ENCODE measurements at regions not wholly inside any gene's neighbourhood (a gene's known extent, or its start where the extent isn't known, plus 50 kb on each side); places are given as distances from the start of the nearest gene placed in this dataset.

DNA sequence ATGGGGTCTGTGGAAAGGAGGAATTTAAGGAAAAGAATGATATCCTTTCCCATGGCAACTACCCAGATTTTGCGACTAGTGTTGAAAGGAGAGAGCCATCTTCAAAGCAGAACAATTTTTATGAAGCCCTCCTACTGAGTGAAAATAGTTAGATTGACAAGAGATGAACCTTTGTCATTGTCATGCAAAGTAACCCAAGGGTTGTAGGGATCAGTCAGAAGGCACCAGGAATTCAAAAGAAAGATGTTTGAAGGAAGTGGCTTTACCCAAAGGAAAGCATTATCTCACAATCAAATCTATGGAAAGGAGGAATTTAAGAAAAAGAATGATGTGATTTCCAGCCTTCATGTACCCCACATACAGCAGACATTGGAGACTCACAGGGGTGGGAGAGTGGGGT, 544.4 kb downstream of the IPMK start:
- intact Hi-C loops (cut with micrococcal nuclease) = no loop called here
- no peak overlapping the region for H3K27ac ChIP-seq (ENCODE audit: low read length)
- H3K27me3 ChIP-seq (ENCODE audit: control insufficient read depth, insufficient read depth, low read length) = no peaks in the 10 kb centered on the region
- no peaks in the 10 kb centered on the region for H3K36me3 ChIP-seq (ENCODE audit: control insufficient read depth, insufficient read depth, low read length)
- WGBS (ENCODE audit: insufficient coverage) = 75% methylated on average over 1 of the region's 1 CpG
- no peak for DNase-seq
- Mint-ChIP-seq H3K4me3 (no peak overlapping the region), H3K27ac (no peak overlapping the region), H3K27me3 (ENCODE audit: low read depth in 2 of 2) (no peaks in the 10 kb centered on the region), H3K36me3 (no peaks in the 10 kb centered on the region), H3K9me3 (peaks cover 11 to 21% of the 10 kb centered on the region in 2 donors), H3K4me1 (no peaks in the 10 kb centered on the region)
- TF ChIP-seq, protein P1, sequence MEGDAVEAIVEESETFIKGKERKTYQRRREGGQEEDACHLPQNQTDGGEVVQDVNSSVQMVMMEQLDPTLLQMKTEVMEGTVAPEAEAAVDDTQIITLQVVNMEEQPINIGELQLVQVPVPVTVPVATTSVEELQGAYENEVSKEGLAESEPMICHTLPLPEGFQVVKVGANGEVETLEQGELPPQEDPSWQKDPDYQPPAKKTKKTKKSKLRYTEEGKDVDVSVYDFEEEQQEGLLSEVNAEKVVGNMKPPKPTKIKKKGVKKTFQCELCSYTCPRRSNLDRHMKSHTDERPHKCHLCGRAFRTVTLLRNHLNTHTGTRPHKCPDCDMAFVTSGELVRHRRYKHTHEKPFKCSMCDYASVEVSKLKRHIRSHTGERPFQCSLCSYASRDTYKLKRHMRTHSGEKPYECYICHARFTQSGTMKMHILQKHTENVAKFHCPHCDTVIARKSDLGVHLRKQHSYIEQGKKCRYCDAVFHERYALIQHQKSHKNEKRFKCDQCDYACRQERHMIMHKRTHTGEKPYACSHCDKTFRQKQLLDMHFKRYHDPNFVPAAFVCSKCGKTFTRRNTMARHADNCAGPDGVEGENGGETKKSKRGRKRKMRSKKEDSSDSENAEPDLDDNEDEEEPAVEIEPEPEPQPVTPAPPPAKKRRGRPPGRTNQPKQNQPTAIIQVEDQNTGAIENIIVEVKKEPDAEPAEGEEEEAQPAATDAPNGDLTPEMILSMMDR (IDR thresholded peaks at IDR 0.05) = no peak
- no peak for ATAC-seq
- H3K4me3 ChIP-seq (ENCODE audit: low read length) = no peak overlapping the region
- H3K4me1 ChIP-seq (ENCODE audit: control insufficient read depth, insufficient read depth, low read length) = no peaks in the 10 kb centered on the region
- peaks cover 3% of the 10 kb centered on the region for H3K9me3 ChIP-seq (ENCODE audit: control insufficient read depth, insufficient read depth, low read length)

- TF ChIP-seq, protein P1 (IDR thresholded peaks at IDR 0.05) = no peak
- peaks cover 8 to 14% of the 10 kb centered on the region in 2 donors for H3K9me3 Mint-ChIP-seq
- ATAC-seq = no peak
- no peaks in the 10 kb centered on the region for H3K27me3 ChIP-seq (ENCODE audit: control insufficient read depth, insufficient read depth, low read length)
- no peaks in the 10 kb centered on the region for H3K27me3 Mint-ChIP-seq (ENCODE audit: low read depth in 2 of 2)
- no peak overlapping the region for H3K4me3 Mint-ChIP-seq
- intact Hi-C loops (cut with micrococcal nuclease) = no loop called here
- H3K36me3 ChIP-seq (ENCODE audit: control insufficient read depth, insufficient read depth, low read length) = no peaks in the 10 kb centered on the region
- no peak overlapping the region for H3K27ac ChIP-seq (ENCODE audit: low read length)
- no peaks in the 10 kb centered on the region for H3K4me1 Mint-ChIP-seq
- H3K36me3 Mint-ChIP-seq = no peaks in the 10 kb centered on the region
- H3K9me3 ChIP-seq (ENCODE audit: control insufficient read depth, insufficient read depth, low read length) = no peaks in the 10 kb centered on the region
- WGBS (ENCODE audit: insufficient coverage) = 89% methylated on average over 1 of the region's 2 CpGs
- H3K4me3 ChIP-seq (ENCODE audit: low read length) = no peak overlapping the region
- H3K27ac Mint-ChIP-seq = no peak overlapping the region
- DNase-seq = no peak
- H3K4me1 ChIP-seq (ENCODE audit: control insufficient read depth, insufficient read depth, low read length) = no peaks in the 10 kb centered on the region
Measured at GRCh38 chr10:57716884-57717283, 550.8 kb downstream of the IPMK start.

- intact Hi-C loops (cut with micrococcal nuclease) = no loop called here
- Mint-ChIP-seq H3K9me3 (peaks cover 10 to 13% of the 10 kb centered on the region in 2 donors), H3K36me3 (no peaks in the 10 kb centered on the region), H3K4me1 (no peaks in the 10 kb centered on the region), H3K27ac (no peak overlapping the region), H3K4me3 (no peak overlapping the region), H3K27me3 (ENCODE audit: low read depth in 2 of 2) (no peaks in the 10 kb centered on the region)
- no peaks in the 10 kb centered on the region for H3K9me3 ChIP-seq (ENCODE audit: control insufficient read depth, insufficient read depth, low read length)
- H3K27me3 ChIP-seq (ENCODE audit: control insufficient read depth, insufficient read depth, low read length) = no peaks in the 10 kb centered on the region
- TF ChIP-seq, protein P1 (IDR thresholded peaks at IDR 0.05) = no peak
- no peak for ATAC-seq
- H3K4me1 ChIP-seq (ENCODE audit: control insufficient read depth, insufficient read depth, low read length) = no peaks in the 10 kb centered on the region
- 84% methylated on average over 2 of the region's 2 CpGs for WGBS (ENCODE audit: insufficient coverage)
- no peak for DNase-seq
- no peaks in the 10 kb centered on the region for H3K36me3 ChIP-seq (ENCODE audit: control insufficient read depth, insufficient read depth, low read length)
- H3K4me3 ChIP-seq (ENCODE audit: low read length) = no peak overlapping the region
- no peak overlapping the region for H3K27ac ChIP-seq (ENCODE audit: low read length)
Measured at GRCh38 chr10:57715233-57715632, 552.5 kb downstream of the IPMK start.

- Mint-ChIP-seq H3K27ac (no peak overlapping the region), H3K9me3 (peaks cover 0 to 4% of the 10 kb centered on the region in 2 donors), H3K4me1 (no peaks in the 10 kb centered on the region), H3K27me3 (ENCODE audit: low read depth in 2 of 2) (no peaks in the 10 kb centered on the region), H3K36me3 (no peaks in the 10 kb centered on the region), H3K4me3 (no peak overlapping the region)
- ATAC-seq = no peak
- Histone ChIP-seq H3K9me3 (ENCODE audit: control insufficient read depth, insufficient read depth, low read length) (no peaks in the 10 kb centered on the region), H3K4me1 (ENCODE audit: control insufficient read depth, insufficient read depth, low read length) (no peaks in the 10 kb centered on the region), H3K4me3 (ENCODE audit: low read length) (no peak overlapping the region), H3K36me3 (ENCODE audit: control insufficient read depth, insufficient read depth, low read length) (no peaks in the 10 kb centered on the region), H3K27ac (ENCODE audit: low read length) (no peak overlapping the region), H3K27me3 (ENCODE audit: control insufficient read depth, insufficient read depth, low read length) (no peaks in the 10 kb centered on the region)
- WGBS (ENCODE audit: insufficient coverage) = 54% methylated on average over 2 of the region's 2 CpGs
- no peak for DNase-seq
- intact Hi-C loops (cut with micrococcal nuclease) = no loop called here
- TF ChIP-seq, protein P1 (IDR thresholded peaks at IDR 0.05) = no peak
Measured at GRCh38 chr10:57707300-57707658, 560.4 kb downstream of the IPMK start.
